BE2C (cell line): ENCODE measurements at regions not wholly inside any gene's neighbourhood (a gene's known extent, or its start where the extent isn't known, plus 50 kb on each side); places are given as distances from the start of the nearest gene placed in this dataset.
A peak's percentile ranks its signal among the peaks of the same experiment; 100 is the strongest.

Experiments used
- DNase-seq: peaks from one replicate; pipeline ENCODE4 v3.0.0-alpha.2; 2020
- H3K27me3 ChIP-seq: fragments of 250-450 bp; sonication (Bioruptor Pico); 2 replicates; pipeline ENCODE4 v1.5.1; 2020; ENCODE audit warnings: mild to moderate bottlenecking
- H3K36me3 ChIP-seq: fragments of 250-450 bp; sonication (Bioruptor Pico); 2 replicates; pipeline ENCODE4 v1.5.1; 2020; ENCODE audit warnings: mild to moderate bottlenecking
- H3K4me1 ChIP-seq: fragments of 250-450 bp; sonication (Bioruptor Pico); 2 replicates; pipeline ENCODE4 v1.5.1; 2020
- H3K4me3 ChIP-seq: 2 replicates; pipeline ENCODE4 v1.5.1; 2011; ENCODE audit warnings: low read depth, low read length
- H3K9me3 ChIP-seq: fragments of 250-450 bp; sonication (Bioruptor Pico); 2 replicates; pipeline ENCODE4 v1.5.1; 2020
- CTCF ChIP-seq: IDR thresholded peaks from 2 replicates; pipeline ENCODE4 v1.5.1; 2012; ENCODE audit warnings: mild to moderate bottlenecking, low read depth, low read length

GRCh38 chr7:101733713-101734475, 83.5 kb upstream of the CUX1 start:
- H3K4me3 ChIP-seq = no peak overlapping the region
- peaks cover 3% of the 10 kb centered on the region; the same call in 1 of the 2 replicates for H3K9me3 ChIP-seq
- TF ChIP-seq CTCF = no peak
- DNase-seq = peak; percentile 41
- no peaks in the 10 kb centered on the region for H3K4me1 ChIP-seq
- H3K27me3 ChIP-seq = no peaks in the 10 kb centered on the region
- no peaks in the 10 kb centered on the region for H3K36me3 ChIP-seq

- DNase-seq = no peak
- Histone ChIP-seq H3K4me1 (no peaks in the 10 kb centered on the region), H3K27me3 (no peaks in the 10 kb centered on the region), H3K9me3 (peaks cover 3% of the 10 kb centered on the region; the same call in 1 of the 2 replicates), H3K36me3 (no peaks in the 10 kb centered on the region), H3K4me3 (no peak overlapping the region)
- no peak for TF ChIP-seq CTCF
Observed at GRCh38 chr7:101736084-101736483, 81.3 kb upstream of the CUX1 start.

GRCh38 chr7:101739775-101740398, 77.5 kb upstream of the CUX1 start:
- Histone ChIP-seq H3K4me1 (no peaks in the 10 kb centered on the region), H3K9me3 (peaks cover 3% of the 10 kb centered on the region; the same call in 1 of the 2 replicates), H3K36me3 (no peaks in the 10 kb centered on the region), H3K27me3 (no peaks in the 10 kb centered on the region), H3K4me3 (no peak overlapping the region)
- no peak for DNase-seq
- TF ChIP-seq CTCF = no peak

- TF ChIP-seq CTCF = no peak
- Histone ChIP-seq H3K27me3 (no peaks in the 10 kb centered on the region), H3K9me3 (peaks cover 3% of the 10 kb centered on the region; the same call in 1 of the 2 replicates), H3K4me3 (no peak overlapping the region), H3K4me1 (no peaks in the 10 kb centered on the region), H3K36me3 (no peaks in the 10 kb centered on the region)
- DNase-seq = no peak
Observed at GRCh38 chr7:101740981-101741725, 76.3 kb upstream of the CUX1 start.

GRCh38 chr7:101743241-101743994, 74.0 kb upstream of the CUX1 start:
- Histone ChIP-seq H3K4me3 (peak overlapping the region; percentile 62), H3K36me3 (no peaks in the 10 kb centered on the region), H3K4me1 (no peaks in the 10 kb centered on the region), H3K9me3 (no peaks in the 10 kb centered on the region), H3K27me3 (peaks cover 3% of the 10 kb centered on the region; the same call in 1 of the 2 replicates)
- DNase-seq = peak; percentile 74
- peak; percentile 52 for TF ChIP-seq CTCF
